Left ventricle myocardium inferior (tissue), 1 donor: ENCODE measurements at regions not wholly inside any gene's neighbourhood (a gene's known extent, or its start where the extent isn't known, plus 50 kb on each side); places are given as distances from the start of the nearest gene placed in this dataset.

ENCODE experiments used
- DNase-seq: peaks from one replicate; pipeline ENCODE4 v3.0.0-alpha.2; 2020
- H3K27ac ChIP-seq: fragments of 200-600 bp; replicated peaks from 2 replicates; pipeline ENCODE4 v1.8.0; 2021
- H3K27me3 ChIP-seq: fragments of 200-600 bp; 2 replicates; pipeline ENCODE4 v1.8.0; 2021; ENCODE audit warnings: low read depth
- H3K36me3 ChIP-seq: fragments of 200-600 bp; 2 replicates; pipeline ENCODE4 v1.8.0; 2021
- H3K4me1 ChIP-seq: fragments of 200-600 bp; 2 replicates; pipeline ENCODE4 v1.8.0; 2021
- H3K4me3 ChIP-seq: fragments of 200-600 bp; 2 replicates; pipeline ENCODE4 v1.8.0; 2021; ENCODE audit warnings: mild to moderate bottlenecking, moderate library complexity
- H3K9me3 ChIP-seq: fragments of 200-600 bp; replicated peaks from 2 replicates; pipeline ENCODE4 v1.8.0; 2021
- intact Hi-C: fragments of 100-400 bp; cut with micrococcal nuclease; formaldehyde crosslinking; loops from one replicate; pipeline ENCODE4 v1.11.0; 2022
- TF ChIP-seq, protein P1 (sequence below): fragments of 200-600 bp; IDR thresholded peaks from 2 replicates; pipeline ENCODE4 v1.8.0; 2021; ENCODE audit warnings: antibody characterized with exemption, mild to moderate bottlenecking, borderline replicate concordance
- donor health status: DM: no; HTN: yes; CAD: no; lungs with severe emphysema.

DNA sequence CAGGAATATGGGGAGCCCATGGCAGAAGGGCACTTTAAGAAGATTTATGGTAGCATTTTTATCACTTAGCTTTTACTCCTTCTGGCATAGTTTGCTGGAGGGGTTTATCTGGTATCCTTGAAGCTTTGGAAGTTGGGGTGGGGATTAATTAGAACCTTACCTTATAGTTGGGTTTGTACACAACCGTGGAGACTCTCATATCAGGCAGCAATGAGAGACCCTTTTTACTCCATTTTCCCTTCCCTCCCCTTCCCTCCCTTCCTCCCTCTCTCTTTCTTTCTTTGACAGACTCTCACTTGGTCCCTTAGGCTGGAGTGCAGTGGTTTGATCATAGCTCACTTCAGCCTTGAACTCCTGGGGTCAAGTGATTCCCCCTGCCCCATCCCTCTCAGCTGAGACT lies 465.8 kb upstream of the PODXL start:
- H3K9me3 ChIP-seq, result no peaks in the 10 kb centered on the region
- no peaks in the 10 kb centered on the region for H3K27me3 ChIP-seq
- no peak overlapping the region for H3K4me3 ChIP-seq
- DNase-seq, result no peak
- TF ChIP-seq, protein P1, sequence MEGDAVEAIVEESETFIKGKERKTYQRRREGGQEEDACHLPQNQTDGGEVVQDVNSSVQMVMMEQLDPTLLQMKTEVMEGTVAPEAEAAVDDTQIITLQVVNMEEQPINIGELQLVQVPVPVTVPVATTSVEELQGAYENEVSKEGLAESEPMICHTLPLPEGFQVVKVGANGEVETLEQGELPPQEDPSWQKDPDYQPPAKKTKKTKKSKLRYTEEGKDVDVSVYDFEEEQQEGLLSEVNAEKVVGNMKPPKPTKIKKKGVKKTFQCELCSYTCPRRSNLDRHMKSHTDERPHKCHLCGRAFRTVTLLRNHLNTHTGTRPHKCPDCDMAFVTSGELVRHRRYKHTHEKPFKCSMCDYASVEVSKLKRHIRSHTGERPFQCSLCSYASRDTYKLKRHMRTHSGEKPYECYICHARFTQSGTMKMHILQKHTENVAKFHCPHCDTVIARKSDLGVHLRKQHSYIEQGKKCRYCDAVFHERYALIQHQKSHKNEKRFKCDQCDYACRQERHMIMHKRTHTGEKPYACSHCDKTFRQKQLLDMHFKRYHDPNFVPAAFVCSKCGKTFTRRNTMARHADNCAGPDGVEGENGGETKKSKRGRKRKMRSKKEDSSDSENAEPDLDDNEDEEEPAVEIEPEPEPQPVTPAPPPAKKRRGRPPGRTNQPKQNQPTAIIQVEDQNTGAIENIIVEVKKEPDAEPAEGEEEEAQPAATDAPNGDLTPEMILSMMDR, result no peak
- H3K27ac ChIP-seq, result no peak overlapping the region
- H3K4me1 ChIP-seq, result peaks cover 12% of the 10 kb centered on the region
- no peaks in the 10 kb centered on the region for H3K36me3 ChIP-seq
- intact Hi-C loops, result no loop called here

DNA sequence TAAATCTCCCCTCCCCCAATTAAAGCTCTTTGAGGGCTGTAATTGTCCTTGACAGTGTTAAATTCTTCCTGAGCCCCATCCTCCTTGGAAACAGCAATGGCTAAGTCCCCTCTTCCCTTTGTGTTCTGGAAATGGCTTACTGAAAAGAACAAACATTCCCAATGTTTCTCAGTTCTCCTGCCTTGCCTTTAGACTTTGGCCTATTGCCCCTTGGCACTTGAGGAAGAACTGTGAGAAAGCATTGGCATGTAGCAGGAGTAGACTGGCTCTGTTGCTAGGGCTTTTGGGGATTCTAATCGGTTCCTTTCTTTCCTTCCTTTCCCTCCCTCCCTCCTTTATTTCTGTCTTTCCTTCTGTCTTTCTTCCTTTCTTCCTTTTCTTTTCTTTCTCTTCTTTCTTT lies 463.3 kb upstream of the PODXL start:
- peaks cover 12% of the 10 kb centered on the region for H3K4me1 ChIP-seq
- no peak overlapping the region for H3K27ac ChIP-seq
- peaks cover 5% of the 10 kb centered on the region for H3K9me3 ChIP-seq
- DNase-seq, result no peak
- no peaks in the 10 kb centered on the region for H3K27me3 ChIP-seq
- intact Hi-C loops, result no loop called here
- H3K4me3 ChIP-seq, result no peak overlapping the region
- no peaks in the 10 kb centered on the region for H3K36me3 ChIP-seq
- TF ChIP-seq, protein P1, result no peak

DNA sequence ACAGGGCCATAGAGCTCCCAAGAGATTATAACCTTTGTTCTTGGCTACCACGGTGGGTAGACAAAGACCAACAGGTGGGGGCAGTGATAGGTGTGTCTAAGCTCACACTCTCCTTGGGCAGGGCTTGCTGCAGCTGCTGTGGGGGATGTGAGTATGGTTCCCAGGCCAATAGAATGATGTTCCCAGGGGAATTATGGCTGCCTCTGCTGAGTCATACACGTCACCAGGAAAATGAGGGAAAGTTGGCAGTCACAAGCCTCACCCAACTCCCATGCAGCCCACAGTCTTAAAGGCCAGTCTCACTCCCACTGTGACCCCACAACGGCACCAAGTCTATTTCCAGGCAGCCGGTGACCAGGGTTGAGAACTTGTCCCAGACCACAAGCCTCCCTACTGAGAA lies 453.4 kb upstream of the PODXL start:
- Histone ChIP-seq H3K27me3 (no peaks in the 10 kb centered on the region), H3K27ac (no peak overlapping the region), H3K4me1 (peaks cover 2% of the 10 kb centered on the region), H3K4me3 (no peak overlapping the region), H3K9me3 (peaks cover 41% of the 10 kb centered on the region), H3K36me3 (no peaks in the 10 kb centered on the region)
- intact Hi-C loops, result no loop called here
- DNase-seq, result no peak
- TF ChIP-seq, protein P1, result no peak

DNA sequence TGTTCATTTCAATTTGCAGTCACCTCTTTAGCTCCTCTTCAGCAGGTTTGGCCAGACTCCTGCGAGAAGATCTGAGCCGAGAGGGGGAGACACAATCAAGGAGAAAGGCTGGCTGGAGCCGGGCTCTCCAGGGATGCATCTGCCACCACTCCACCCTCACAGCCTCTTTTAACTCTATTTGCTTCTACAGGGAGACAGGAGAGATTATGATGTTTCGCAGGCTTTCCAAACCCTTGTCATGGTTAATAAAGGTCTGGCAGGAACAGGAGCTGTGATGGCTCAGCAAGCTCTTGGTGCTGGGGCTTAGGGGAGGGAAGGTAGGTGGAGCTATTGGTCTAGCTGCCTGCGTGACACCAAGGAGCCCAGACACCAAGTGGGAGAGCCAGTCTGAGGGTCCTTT lies 448.1 kb upstream of the PODXL start:
- Histone ChIP-seq H3K27ac (no peak overlapping the region), H3K9me3 (peaks cover 16% of the 10 kb centered on the region), H3K4me1 (peaks cover 9% of the 10 kb centered on the region), H3K36me3 (no peaks in the 10 kb centered on the region), H3K4me3 (no peak overlapping the region), H3K27me3 (peaks cover 5% of the 10 kb centered on the region)
- peak; percentile 37 for DNase-seq
- TF ChIP-seq, protein P1, result peak; percentile 64
- intact Hi-C loops, result no loop called here

DNA sequence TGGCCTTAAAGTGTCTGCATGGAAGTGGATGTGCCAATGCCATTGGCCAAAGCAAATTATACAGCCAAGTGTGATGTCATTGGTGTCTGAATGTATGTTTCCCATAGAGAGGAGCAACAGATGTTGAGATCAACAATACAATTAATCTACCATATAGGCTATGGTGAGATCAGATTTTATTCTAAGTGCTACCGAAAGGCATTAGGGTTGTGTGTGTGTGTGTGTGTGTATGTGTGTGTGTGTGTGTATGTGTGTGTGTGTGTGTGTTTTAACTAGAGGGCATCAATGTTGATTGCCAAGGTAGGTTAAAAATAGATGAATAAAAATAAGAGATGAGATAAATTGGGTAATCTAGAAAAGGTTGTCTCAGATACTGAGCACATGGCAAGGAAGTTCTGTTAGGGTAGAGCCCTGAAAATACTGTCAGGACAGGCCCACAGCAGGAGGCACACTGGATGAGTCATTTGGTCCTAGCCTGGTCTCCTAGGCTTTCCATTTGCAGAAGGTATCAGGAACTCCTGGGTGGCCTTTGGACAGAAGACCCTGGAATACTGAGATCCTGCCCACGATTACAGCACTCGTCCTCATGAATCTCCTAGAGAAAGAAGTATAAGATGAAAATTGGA lies 446.0 kb upstream of the PODXL start:
- intact Hi-C loops, result no loop called here

More for the DNA sequence above, 446.0 kb upstream of the PODXL start:
- no peak overlapping the region for H3K4me3 ChIP-seq
- H3K27me3 ChIP-seq, result peaks cover 15% of the 10 kb centered on the region
- H3K27ac ChIP-seq, result no peak overlapping the region
- peaks cover 9% of the 10 kb centered on the region for H3K4me1 ChIP-seq
- TF ChIP-seq, protein P1, result no peak
- H3K9me3 ChIP-seq, result no peaks in the 10 kb centered on the region
- no peaks in the 10 kb centered on the region for H3K36me3 ChIP-seq
- no peak for DNase-seq
